Mesendoderm (in vitro differentiated cells): ENCODE measurements at regions not wholly inside any gene's neighbourhood (a gene's known extent, or its start where the extent isn't known, plus 50 kb on each side); places are given as distances from the start of the nearest gene placed in this dataset.

Experiments
- DNase-seq: peaks from one replicate; pipeline ENCODE4 v3.0.0; 2013
- H2AK5ac ChIP-seq: 2 replicates; pipeline ENCODE4 v1.6.1; 2013; ENCODE audit warnings: low read length, inconsistent platforms
- H2BK120ac ChIP-seq: 2 replicates; pipeline ENCODE4 v1.6.1; 2013; ENCODE audit warnings: low read depth, mild to moderate bottlenecking, low read length, moderate library complexity, mixed read lengths
- H2BK15ac ChIP-seq: replicated peaks from 2 replicates; pipeline ENCODE4 v1.6.1; 2013; ENCODE audit warnings: low read depth, mild to moderate bottlenecking, moderate library complexity
- H2BK5ac ChIP-seq: 2 replicates; pipeline ENCODE4 v1.6.1; 2013; ENCODE audit warnings: low read length, inconsistent platforms
- H3K18ac ChIP-seq: 2 replicates; pipeline ENCODE4 v1.6.1; 2013; ENCODE audit warnings: mild to moderate bottlenecking, low read length, mixed read lengths
- H3K23ac ChIP-seq: one replicate; pipeline ENCODE4 v1.6.1; 2013; ENCODE audit warnings: low read length
- H3K27ac ChIP-seq: 2 replicates; pipeline ENCODE4 v1.5.1; 2013; ENCODE audit warnings: low read depth, mild to moderate bottlenecking, inconsistent platforms, low read length, moderate library complexity
- H3K27me3 ChIP-seq: 2 replicates; pipeline ENCODE4 v1.6.1; 2013; ENCODE audit warnings: low read length, control low read depth, mild to moderate bottlenecking, inconsistent platforms; ENCODE audit not compliant: insufficient read depth, poor library complexity
- H3K36me3 ChIP-seq: 2 replicates; pipeline ENCODE4 v1.6.1; 2013; ENCODE audit warnings: low read length, inconsistent platforms; ENCODE audit not compliant: control insufficient read depth, insufficient read depth
- H3K4ac ChIP-seq: one replicate; pipeline ENCODE4 v1.6.1; 2013; ENCODE audit warnings: low read depth, mild to moderate bottlenecking, low read length, moderate library complexity
- H3K4me1 ChIP-seq: 2 replicates; pipeline ENCODE4 v1.6.1; 2013; ENCODE audit warnings: low read depth, low read length, inconsistent platforms; ENCODE audit not compliant: control insufficient read depth
- H3K4me2 ChIP-seq: 2 replicates; pipeline ENCODE4 v1.6.1; 2013; ENCODE audit warnings: low read length
- H3K4me3 ChIP-seq: 2 replicates; pipeline ENCODE4 v1.5.1; 2013; ENCODE audit warnings: mild to moderate bottlenecking, low read length
- H3K56ac ChIP-seq: one replicate; pipeline ENCODE4 v1.6.1; 2013; ENCODE audit warnings: low read length
- H3K79me1 ChIP-seq: 2 replicates; pipeline ENCODE4 v1.6.1; 2013; ENCODE audit warnings: low read length, inconsistent platforms
- H3K79me2 ChIP-seq: 2 replicates; pipeline ENCODE4 v1.6.1; 2013; ENCODE audit warnings: mild to moderate bottlenecking, low read length; ENCODE audit not compliant: control insufficient read depth, insufficient read depth
- H3K9ac ChIP-seq: 2 replicates; pipeline ENCODE4 v1.6.1; 2013; ENCODE audit warnings: low read length, inconsistent platforms
- H4K5ac ChIP-seq: one replicate; pipeline ENCODE4 v1.6.1; 2013; ENCODE audit warnings: low read length
- H4K8ac ChIP-seq: one replicate; pipeline ENCODE4 v1.6.1; 2013; ENCODE audit warnings: low read depth, mild to moderate bottlenecking, control low read depth, low read length, moderate library complexity
- WGBS: extraction: QIAGEN DNeasy Blood & Tissue Kit; methylation state at CpG from one replicate; pipeline ENCODE4 v1.1.7; 2013; ENCODE audit warnings: low lambda C conversion rate, missing lambda C conversion rate; ENCODE audit not compliant: insufficient coverage; ENCODE audit errors: extremely low coverage; 5-methylcytosine and 5-hydroxymethylcytosine counted together

GRCh38 chr18:75677696-75678455 lies 250.4 kb upstream of the SMIM21 start:
- H3K9ac ChIP-seq: no peak overlapping the region
- no peak for DNase-seq

GRCh38 chr18:75660932-75661331 lies 233.4 kb upstream of the SMIM21 start:
- no peak overlapping the region for H4K8ac ChIP-seq
- no peaks in the 10 kb centered on the region for H3K79me2 ChIP-seq
- no peak for DNase-seq
- no peak overlapping the region for H3K4ac ChIP-seq
- no peak overlapping the region for H3K4me2 ChIP-seq
- H3K4me1 ChIP-seq: no peaks in the 10 kb centered on the region
- no peak overlapping the region for H2BK120ac ChIP-seq
- no peaks in the 10 kb centered on the region for H3K27me3 ChIP-seq
- H3K9ac ChIP-seq: no peak overlapping the region
- no peak overlapping the region for H3K27ac ChIP-seq
- no CpG with 5 or more reads among the region's 1 CpG for WGBS
- H2BK15ac ChIP-seq: no peak overlapping the region
- no peak overlapping the region for H2BK5ac ChIP-seq
- no peak overlapping the region for H3K23ac ChIP-seq
- no peak overlapping the region for H3K18ac ChIP-seq
- no peak overlapping the region for H2AK5ac ChIP-seq
- no peaks in the 10 kb centered on the region for H3K36me3 ChIP-seq
- H3K79me1 ChIP-seq: no peaks in the 10 kb centered on the region
- no peak overlapping the region for H3K4me3 ChIP-seq
- H4K5ac ChIP-seq: no peak overlapping the region
- H3K56ac ChIP-seq: no peak overlapping the region

More at GRCh38 chr18:75677696-75678455, 250.4 kb upstream of the SMIM21 start:
- H3K27me3 ChIP-seq: no peaks in the 10 kb centered on the region
- H4K8ac ChIP-seq: no peak overlapping the region
- H3K4me3 ChIP-seq: no peak overlapping the region
- H3K4me2 ChIP-seq: no peak overlapping the region
- H4K5ac ChIP-seq: no peak overlapping the region
- no peaks in the 10 kb centered on the region for H3K79me2 ChIP-seq
- no peaks in the 10 kb centered on the region for H3K36me3 ChIP-seq
- WGBS: no CpG with 5 or more reads among the region's 2 CpGs
- H3K4me1 ChIP-seq: no peaks in the 10 kb centered on the region
- no peak overlapping the region for H2BK5ac ChIP-seq
- no peaks in the 10 kb centered on the region for H3K79me1 ChIP-seq
- no peak overlapping the region for H2BK120ac ChIP-seq
- H3K27ac ChIP-seq: no peak overlapping the region
- no peak overlapping the region for H3K4ac ChIP-seq
- no peak overlapping the region for H2BK15ac ChIP-seq
- H3K56ac ChIP-seq: no peak overlapping the region
- H3K18ac ChIP-seq: no peak overlapping the region
- no peak overlapping the region for H2AK5ac ChIP-seq
- no peak overlapping the region for H3K23ac ChIP-seq

- H2BK120ac ChIP-seq: no peak overlapping the region
- H3K4me2 ChIP-seq: no peak overlapping the region
- no peak for DNase-seq
- no peak overlapping the region for H3K18ac ChIP-seq
- no peak overlapping the region for H3K9ac ChIP-seq
- no peak overlapping the region for H4K8ac ChIP-seq
- no peak overlapping the region for H2AK5ac ChIP-seq
- no peaks in the 10 kb centered on the region for H3K79me1 ChIP-seq
- H2BK15ac ChIP-seq: no peak overlapping the region
- no peak overlapping the region for H4K5ac ChIP-seq
- no peak overlapping the region for H3K4me3 ChIP-seq
- H3K23ac ChIP-seq: no peak overlapping the region
- H3K4me1 ChIP-seq: peaks cover under 1% of the 10 kb centered on the region
- no peaks in the 10 kb centered on the region for H3K79me2 ChIP-seq
- no peaks in the 10 kb centered on the region for H3K36me3 ChIP-seq
- H3K27ac ChIP-seq: no peak overlapping the region
- no peaks in the 10 kb centered on the region for H3K27me3 ChIP-seq
- no peak overlapping the region for H3K4ac ChIP-seq
- H2BK5ac ChIP-seq: no peak overlapping the region
- no peak overlapping the region for H3K56ac ChIP-seq
Observed at GRCh38 chr18:75659535-75660023, 232.1 kb upstream of the SMIM21 start.

GRCh38 chr18:75658330-75658729 lies 230.8 kb upstream of the SMIM21 start:
- WGBS: no CpG with 5 or more reads among the region's 5 CpGs
- Histone ChIP-seq H3K56ac (no peak overlapping the region), H3K23ac (no peak overlapping the region), H3K4me1 (peaks cover 2% of the 10 kb centered on the region), H2BK120ac (no peak overlapping the region), H4K8ac (no peak overlapping the region), H3K4me3 (no peak overlapping the region), H3K36me3 (no peaks in the 10 kb centered on the region), H3K4me2 (no peak overlapping the region), H3K79me2 (no peaks in the 10 kb centered on the region), H3K79me1 (no peaks in the 10 kb centered on the region), H3K27me3 (no peaks in the 10 kb centered on the region), H3K9ac (no peak overlapping the region), H3K4ac (no peak overlapping the region), H2AK5ac (no peak overlapping the region), H2BK15ac (no peak overlapping the region), H3K18ac (no peak overlapping the region), H2BK5ac (no peak overlapping the region), H4K5ac (no peak overlapping the region), H3K27ac (no peak overlapping the region)
- DNase-seq: no peak

- Histone ChIP-seq H3K4ac (no peak overlapping the region), H3K23ac (no peak overlapping the region), H3K79me2 (no peaks in the 10 kb centered on the region), H3K27ac (no peak overlapping the region), H3K9ac (no peak overlapping the region), H3K4me3 (no peak overlapping the region), H3K56ac (no peak overlapping the region), H2BK15ac (no peak overlapping the region), H4K5ac (no peak overlapping the region), H3K4me1 (peaks cover 2% of the 10 kb centered on the region), H3K4me2 (no peak overlapping the region), H2BK5ac (no peak overlapping the region), H2BK120ac (no peak overlapping the region), H2AK5ac (no peak overlapping the region), H3K79me1 (no peaks in the 10 kb centered on the region), H3K18ac (no peak overlapping the region), H4K8ac (no peak overlapping the region), H3K27me3 (no peaks in the 10 kb centered on the region), H3K36me3 (no peaks in the 10 kb centered on the region)
- whole genome bisulfite sequencing: no CpG with 5 or more reads among the region's 6 CpGs
- DNase-seq: no peak
Observed at GRCh38 chr18:75656563-75657247, 229.2 kb upstream of the SMIM21 start.
